Spleen (tissue), 11 donors: ENCODE measurements at regions not wholly inside any gene's neighbourhood (a gene's known extent, or its start where the extent isn't known, plus 50 kb on each side); places are given as distances from the start of the nearest gene placed in this dataset.
A peak's percentile ranks its signal among the peaks of the same experiment; 100 is the strongest.

Experiments used
- DNase-seq: peaks from one replicate; pipeline ENCODE4 v3.0.0-alpha.2; 2020
- H3K27ac ChIP-seq, 8 donors: fragments of 200-600 bp; sonication (generic) in 7 of 8; 1 replicate in 4 of 8; 2 replicates in 4 of 8; pipeline versions ENCODE4 v1.5.0 to v1.8.0; 2016 to 2021; ENCODE audit warnings: inconsistent platforms in 4 of 8, mild to moderate bottlenecking in 4 of 8, moderate library complexity in 1 of 8
- H3K27me3 ChIP-seq, 7 donors: fragments of 200-600 bp; sonication (generic) in 6 of 7; replicated peaks in 1 of 7; 1 replicate in 4 of 7; 2 replicates in 3 of 7; pipeline versions ENCODE4 v1.5.0 to v1.8.0; 2016 to 2021; ENCODE audit warnings: inconsistent platforms in 3 of 7, mild to moderate bottlenecking in 1 of 7
- H3K36me3 ChIP-seq, 6 donors: fragments of 200-600 bp; sonication (generic) in 5 of 6; 1 replicate in 4 of 6; 2 replicates in 2 of 6; pipeline versions ENCODE4 v1.5.0 to v1.8.0; 2016 to 2021; ENCODE audit warnings: inconsistent platforms in 2 of 6
- H3K4me1 ChIP-seq, 6 donors: fragments of 200-600 bp; sonication (generic) in 5 of 6; 1 replicate in 3 of 6; 2 replicates in 3 of 6; pipeline versions ENCODE4 v1.5.0 to v1.8.0; 2016 to 2021; ENCODE audit warnings: inconsistent platforms in 3 of 6
- H3K4me3 ChIP-seq, 8 donors: fragments of 200-600 bp; sonication (generic) in 7 of 8; 1 replicate in 4 of 8; 2 replicates in 4 of 8; pipeline versions ENCODE4 v1.5.0 to v1.8.0; 2016 to 2021; ENCODE audit warnings: inconsistent platforms in 4 of 8, mild to moderate bottlenecking in 4 of 8, moderate library complexity in 2 of 8
- H3K9me3 ChIP-seq, 8 donors: fragments of 200-600 bp; sonication (generic) in 7 of 8; 1 replicate in 4 of 8; 2 replicates in 4 of 8; pipeline versions ENCODE4 v1.5.0 to v1.8.0; 2016 to 2021; ENCODE audit warnings: inconsistent platforms in 4 of 8
- CTCF ChIP-seq, 11 experiments: fragments of 200-600 bp in 7 of 11; fragments of 450-650 bp in 4 of 11; sonication (generic) in 4 of 11; IDR thresholded peaks in 8 of 11; conservative IDR thresholded peaks in 3 of 11; 1 replicate in 7 of 11; 2 replicates in 4 of 11; pipeline versions ENCODE4 v1.4.0 to v1.8.0; 2016 to 2021; ENCODE audit warnings: antibody characterized with exemption in 11 of 11, inconsistent platforms in 4 of 11, mild to moderate bottlenecking in 1 of 11
- POLR2A ChIP-seq, 3 donors: fragments of 450-650 bp; IDR thresholded peaks; one replicate each; pipeline ENCODE4 v1.5.1; 2017; ENCODE audit warnings: antibody characterized with exemption in 3 of 3, mild to moderate bottlenecking in 1 of 3
- POLR2AphosphoS5 ChIP-seq, 3 donors: sonication (generic); formaldehyde crosslinking; IDR thresholded peaks; one replicate each; pipeline ENCODE4 v1.5.1; 2017; ENCODE audit warnings: antibody characterized with exemption in 3 of 3
- WGBS, 5 donors: extraction: QIAGEN DNeasy Blood & Tissue Kit in 3 of 5; methylation state at CpG; one replicate each; pipeline versions ENCODE4 v1.1.5 to v1.1.7; 2013 to 2018; 5-methylcytosine and 5-hydroxymethylcytosine counted together
- intact Hi-C: fragments of 100-400 bp; cut with DNase I; formaldehyde crosslinking; loops from one replicate; pipeline ENCODE4 v1.15.0; 2023; ENCODE audit warnings: low total_unique reads
- donor health status: healthy with polysubstance abuse.
- donor health status: DM: no; HTN: no; CAD: no; lungs with moderate emphysema.
- donor health status: DM: no; HTN: no; CAD: no.
- donor health status: Bipolar disorder and iron deficiency.
- donor health status: healthy.
- donor health status: DM: no; HTN: no; CAD: no.
- donor health status: DM: yes; HTN: yes; CAD: no.

- no peaks in the 10 kb centered on the region for H3K36me3 ChIP-seq
- H3K9me3 ChIP-seq: peaks cover 0 to 7% (median under 1%) of the 10 kb centered on the region in 8 donors
- H3K27ac ChIP-seq: no peak overlapping the region
- no peak for DNase-seq
- 79 to 84% (median 81%) methylated on average over 1 of the region's 1 CpG for WGBS, 5 donors
- TF ChIP-seq POLR2A (IDR thresholded peaks at IDR 0.05) (no peak), POLR2AphosphoS5 (IDR thresholded peaks at IDR 0.05) (no peak), CTCF (IDR thresholded peaks at IDR 0.05 in 8 of 11, conservative IDR thresholded peaks at IDR 0.05 in 3 of 11) (no peak)
- intact Hi-C loops: no loop called here
- H3K4me1 ChIP-seq: peaks cover 0 to 12% (median 10%) of the 10 kb centered on the region in 6 donors
- peaks cover 0 to 3% (median 0%) of the 10 kb centered on the region in 7 donors for H3K27me3 ChIP-seq
- no peak overlapping the region for H3K4me3 ChIP-seq
These were observed 102.1 kb upstream of the CEP78 start for GRCh38 chr9:78133751-78134150.

GRCh38 chr9:78132701-78133058 is 101.1 kb upstream of the GNAQ start:
- DNase-seq: no peak
- Histone ChIP-seq H3K4me3 (peak overlapping the region in 1 of 8 donors; percentile 46), H3K36me3 (no peaks in the 10 kb centered on the region), H3K27me3 (peaks cover 0 to 3% (median 0%) of the 10 kb centered on the region in 7 donors), H3K9me3 (peaks cover 0 to 1% (median 0%) of the 10 kb centered on the region in 8 donors), H3K4me1 (peaks cover 0 to 12% (median 10%) of the 10 kb centered on the region in 6 donors), H3K27ac (peak overlapping the region in 2 of 8 donors; percentile 16 to 42)
- WGBS, 5 donors: 1 to 3% (median 2%) methylated on average over 2 of the region's 2 CpGs
- intact Hi-C loops: no loop called here
- TF ChIP-seq POLR2AphosphoS5 (IDR thresholded peaks at IDR 0.05) (no peak), CTCF (IDR thresholded peaks at IDR 0.05 in 8 of 11, conservative IDR thresholded peaks at IDR 0.05 in 3 of 11) (no peak), POLR2A (IDR thresholded peaks at IDR 0.05) (no peak)

- Histone ChIP-seq H3K4me3 (peak overlapping the region in 1 of 8 donors; percentile 46), H3K4me1 (peaks cover 0 to 12% (median 10%) of the 10 kb centered on the region in 6 donors), H3K9me3 (no peaks in the 10 kb centered on the region), H3K36me3 (no peaks in the 10 kb centered on the region), H3K27ac (peak overlapping the region in 2 of 8 donors; percentile 16 to 42), H3K27me3 (peaks cover 0 to 3% (median 0%) of the 10 kb centered on the region in 7 donors)
- no peak for TF ChIP-seq CTCF (IDR thresholded peaks at IDR 0.05 in 8 of 11, conservative IDR thresholded peaks at IDR 0.05 in 3 of 11)
- no peak for TF ChIP-seq POLR2AphosphoS5 (IDR thresholded peaks at IDR 0.05)
- TF ChIP-seq POLR2A (IDR thresholded peaks at IDR 0.05): no peak
- intact Hi-C loops: no loop called here
- DNase-seq: no peak
- WGBS, 5 donors: 59 to 67% (median 61%) methylated on average over 2 of the region's 2 CpGs
These were observed 100.5 kb upstream of the GNAQ start for GRCh38 chr9:78131969-78132700.

GRCh38 chr9:78130853-78131252 is 99.2 kb upstream of the GNAQ start:
- H3K27ac ChIP-seq: no peak overlapping the region
- no peaks in the 10 kb centered on the region for H3K36me3 ChIP-seq
- intact Hi-C loops: no loop called here
- no peaks in the 10 kb centered on the region for H3K9me3 ChIP-seq
- H3K27me3 ChIP-seq: peaks cover 0 to 5% (median 0%) of the 10 kb centered on the region in 7 donors
- H3K4me1 ChIP-seq: peaks cover 0 to 12% (median 10%) of the 10 kb centered on the region in 6 donors
- H3K4me3 ChIP-seq: no peak overlapping the region
- no peak for DNase-seq
- TF ChIP-seq POLR2A (IDR thresholded peaks at IDR 0.05) (no peak), CTCF (IDR thresholded peaks at IDR 0.05 in 8 of 11, conservative IDR thresholded peaks at IDR 0.05 in 3 of 11) (no peak), POLR2AphosphoS5 (IDR thresholded peaks at IDR 0.05) (no peak)
